Neural progenitor cell (in vitro differentiated cells): ENCODE measurements at regions not wholly inside any gene's neighbourhood (a gene's known extent, or its start where the extent isn't known, plus 50 kb on each side); places are given as distances from the start of the nearest gene placed in this dataset.

Source experiments
- DNase-seq: peaks from one replicate; pipeline ENCODE4 v3.0.0-alpha.2; 2016; ENCODE audit warnings: low spot score
- H2AFZ ChIP-seq: fragments of 200-600 bp; sonication (generic); replicated peaks from 2 replicates; pipeline ENCODE4 v1.6.1; 2016; ENCODE audit warnings: antibody characterized with exemption
- H3F3A ChIP-seq: fragments of 200-600 bp; sonication (generic); 2 replicates; pipeline ENCODE4 v1.6.1; 2016; ENCODE audit warnings: antibody characterized with exemption, low read depth
- H3K27ac ChIP-seq: fragments of 200-600 bp; sonication (generic); 2 replicates; pipeline ENCODE4 v1.5.1; 2016; ENCODE audit warnings: mild to moderate bottlenecking
- H3K27me3 ChIP-seq: fragments of 200-600 bp; sonication (generic); 2 replicates; pipeline ENCODE4 v1.6.1; 2016; ENCODE audit warnings: mild to moderate bottlenecking, moderate library complexity
- H3K36me3 ChIP-seq: fragments of 200-600 bp; sonication (generic); 2 replicates; pipeline ENCODE4 v1.5.1; 2016
- H3K4me1 ChIP-seq: fragments of 200-600 bp; sonication (generic); 2 replicates; pipeline ENCODE4 v1.6.1; 2016; ENCODE audit warnings: mixed run types
- H3K4me2 ChIP-seq: fragments of 200-600 bp; sonication (generic); 2 replicates; pipeline ENCODE4 v1.6.1; 2016
- H3K4me3 ChIP-seq: fragments of 200-600 bp; sonication (generic); 2 replicates; pipeline ENCODE4 v1.5.1; 2016
- H3K79me2 ChIP-seq: fragments of 200-600 bp; sonication (generic); 2 replicates; pipeline ENCODE4 v1.6.1; 2016; ENCODE audit warnings: low read depth
- H3K9ac ChIP-seq: fragments of 200-600 bp; sonication (generic); 2 replicates; pipeline ENCODE4 v1.6.1; 2016
- H3K9me3 ChIP-seq: fragments of 200-600 bp; sonication (generic); 2 replicates; pipeline ENCODE4 v1.5.1; 2016; ENCODE audit warnings: low read depth
- H4K20me1 ChIP-seq: fragments of 200-600 bp; sonication (generic); 2 replicates; pipeline ENCODE4 v1.6.1; 2016; ENCODE audit warnings: low read depth
- H3K27ac Mint-ChIP-seq: 3 replicates; pipeline ENCODE4 v1.8.0; 2021; ENCODE audit warnings: mixed read lengths
- H3K27me3 Mint-ChIP-seq: 2 replicates; pipeline ENCODE4 v1.8.0; 2022; ENCODE audit warnings: low read depth, mild to moderate bottlenecking, inconsistent platforms, moderate library complexity, mixed read lengths; ENCODE audit not compliant: insufficient read depth
- H3K36me3 Mint-ChIP-seq: 3 replicates; pipeline ENCODE4 v1.8.0; 2021; ENCODE audit warnings: mixed read lengths
- H3K4me1 Mint-ChIP-seq: 3 replicates; pipeline ENCODE4 v1.8.0; 2021; ENCODE audit warnings: mixed read lengths
- H3K4me3 Mint-ChIP-seq: 3 replicates; pipeline ENCODE4 v1.8.0; 2021; ENCODE audit warnings: mild to moderate bottlenecking, moderate library complexity, mixed read lengths
- H3K9me3 Mint-ChIP-seq: 3 replicates; pipeline ENCODE4 v1.8.0; 2020; ENCODE audit warnings: mixed read lengths
- EZH2 ChIP-seq: fragments of 200-600 bp; sonication (generic); IDR thresholded peaks from 2 replicates; pipeline ENCODE4 v1.6.1; 2017; ENCODE audit warnings: antibody characterized with exemption, mild to moderate bottlenecking, moderate library complexity
- EZH2phosphoT487 ChIP-seq: fragments of 200-600 bp; sonication (generic); IDR thresholded peaks from 2 replicates; pipeline ENCODE4 v1.6.1; 2017; ENCODE audit warnings: antibody characterized with exemption
- TF ChIP-seq, protein P1 (sequence below): fragments of 200-600 bp; sonication (generic); IDR thresholded peaks from 2 replicates; pipeline ENCODE4 v1.5.1; 2017; ENCODE audit warnings: antibody characterized with exemption, mild to moderate bottlenecking

DNA sequence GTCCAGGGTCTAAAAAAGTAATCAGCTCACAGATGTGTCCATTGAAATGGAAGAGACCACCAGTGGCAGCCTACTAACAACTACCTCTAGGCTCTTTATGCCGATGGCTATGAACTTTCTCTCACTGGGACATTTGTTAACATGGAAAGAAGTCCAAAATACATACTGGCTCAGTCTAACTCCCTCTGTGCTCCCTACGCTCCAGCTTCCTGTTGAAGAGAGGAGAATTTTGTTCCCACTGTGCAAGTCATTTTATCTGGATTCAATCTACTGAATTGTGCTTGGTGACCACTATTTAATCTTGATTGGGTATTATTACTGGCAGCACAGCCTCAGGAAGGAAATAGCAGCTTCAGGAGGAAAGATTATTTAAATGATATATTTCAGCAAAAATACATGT is 128.8 kb upstream of the ARGLU1 start:
- no peak for DNase-seq
- H4K20me1 ChIP-seq: no peaks in the 10 kb centered on the region
- Mint-ChIP-seq H3K36me3 (no peaks in the 10 kb centered on the region), H3K27ac (no peak overlapping the region), H3K27me3 (no peaks in the 10 kb centered on the region), H3K9me3 (peaks cover 4% of the 10 kb centered on the region), H3K4me1 (peaks cover 5% of the 10 kb centered on the region), H3K4me3 (no peak overlapping the region)
- peaks cover 22% of the 10 kb centered on the region for H3K4me1 ChIP-seq
- no peaks in the 10 kb centered on the region for H3K36me3 ChIP-seq
- H3K79me2 ChIP-seq: no peaks in the 10 kb centered on the region
- no peaks in the 10 kb centered on the region for H3K27me3 ChIP-seq
- H3K9me3 ChIP-seq: no peaks in the 10 kb centered on the region
- no peak overlapping the region for H3K27ac ChIP-seq
- no peak overlapping the region for H3K4me3 ChIP-seq
- no peak overlapping the region for H2AFZ ChIP-seq
- no peak overlapping the region for H3K9ac ChIP-seq
- no peak overlapping the region for H3K4me2 ChIP-seq
- TF ChIP-seq, protein P1, sequence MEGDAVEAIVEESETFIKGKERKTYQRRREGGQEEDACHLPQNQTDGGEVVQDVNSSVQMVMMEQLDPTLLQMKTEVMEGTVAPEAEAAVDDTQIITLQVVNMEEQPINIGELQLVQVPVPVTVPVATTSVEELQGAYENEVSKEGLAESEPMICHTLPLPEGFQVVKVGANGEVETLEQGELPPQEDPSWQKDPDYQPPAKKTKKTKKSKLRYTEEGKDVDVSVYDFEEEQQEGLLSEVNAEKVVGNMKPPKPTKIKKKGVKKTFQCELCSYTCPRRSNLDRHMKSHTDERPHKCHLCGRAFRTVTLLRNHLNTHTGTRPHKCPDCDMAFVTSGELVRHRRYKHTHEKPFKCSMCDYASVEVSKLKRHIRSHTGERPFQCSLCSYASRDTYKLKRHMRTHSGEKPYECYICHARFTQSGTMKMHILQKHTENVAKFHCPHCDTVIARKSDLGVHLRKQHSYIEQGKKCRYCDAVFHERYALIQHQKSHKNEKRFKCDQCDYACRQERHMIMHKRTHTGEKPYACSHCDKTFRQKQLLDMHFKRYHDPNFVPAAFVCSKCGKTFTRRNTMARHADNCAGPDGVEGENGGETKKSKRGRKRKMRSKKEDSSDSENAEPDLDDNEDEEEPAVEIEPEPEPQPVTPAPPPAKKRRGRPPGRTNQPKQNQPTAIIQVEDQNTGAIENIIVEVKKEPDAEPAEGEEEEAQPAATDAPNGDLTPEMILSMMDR: no peak
- peaks cover 6% of the 10 kb centered on the region for H3F3A ChIP-seq

DNA sequence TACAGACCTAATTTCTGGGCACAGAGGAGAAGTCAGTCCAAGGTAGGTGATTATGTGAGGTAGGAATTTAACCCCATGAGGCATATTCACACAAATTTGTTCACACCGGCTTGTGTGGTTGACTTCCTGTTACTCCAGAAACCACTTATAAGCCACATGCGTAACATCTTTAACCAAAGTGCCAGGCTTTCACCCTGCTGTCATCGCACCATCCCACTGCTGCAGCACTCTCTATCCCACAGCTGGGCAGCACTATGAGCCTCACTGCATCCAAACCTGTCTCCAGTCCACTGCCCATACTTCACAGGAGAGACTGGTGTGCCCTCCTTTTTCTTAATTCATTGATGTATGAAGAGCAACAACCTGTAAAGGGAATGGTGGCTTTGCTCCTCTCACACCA is 128.2 kb upstream of the ARGLU1 start:
- TF ChIP-seq EZH2: no peak
- TF ChIP-seq, protein P1: no peak
- TF ChIP-seq EZH2phosphoT487: no peak
- H3K9ac ChIP-seq: no peak overlapping the region
- no peaks in the 10 kb centered on the region for H3K36me3 ChIP-seq
- H3K27ac ChIP-seq: no peak overlapping the region
- H3K27me3 ChIP-seq: no peaks in the 10 kb centered on the region
- Mint-ChIP-seq H3K9me3 (peaks cover 4% of the 10 kb centered on the region), H3K4me3 (no peak overlapping the region), H3K36me3 (no peaks in the 10 kb centered on the region), H3K27ac (no peak overlapping the region), H3K27me3 (no peaks in the 10 kb centered on the region), H3K4me1 (peaks cover 10% of the 10 kb centered on the region)
- no peak overlapping the region for H3K4me2 ChIP-seq
- DNase-seq: no peak
- no peaks in the 10 kb centered on the region for H3K9me3 ChIP-seq
- no peaks in the 10 kb centered on the region for H4K20me1 ChIP-seq
- no peaks in the 10 kb centered on the region for H3K79me2 ChIP-seq
- no peak overlapping the region for H3K4me3 ChIP-seq
- H3K4me1 ChIP-seq: peaks cover 26% of the 10 kb centered on the region
- H2AFZ ChIP-seq: no peak overlapping the region
- peaks cover 10% of the 10 kb centered on the region for H3F3A ChIP-seq

DNA sequence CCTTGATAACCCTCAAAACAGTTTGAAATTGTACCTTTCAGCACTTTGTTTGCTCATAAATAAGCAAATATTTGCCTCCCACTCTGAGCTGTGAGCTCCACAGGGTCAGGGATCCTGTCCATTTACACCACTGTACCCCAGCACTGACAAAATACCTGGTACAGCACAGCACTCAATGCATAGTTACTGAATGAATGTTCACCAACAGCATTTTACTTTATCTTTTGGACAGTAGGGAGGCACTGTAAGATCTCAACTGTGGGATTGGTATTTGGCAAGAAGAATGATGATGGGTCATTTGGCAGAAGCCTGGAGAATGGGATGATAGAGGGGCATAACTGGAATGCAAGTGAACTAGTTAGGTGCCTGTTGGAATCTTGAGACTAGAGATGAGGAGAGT is 127.2 kb upstream of the ARGLU1 start:
- no peaks in the 10 kb centered on the region for H3K9me3 ChIP-seq
- no peak for TF ChIP-seq EZH2phosphoT487
- TF ChIP-seq, protein P1: no peak
- TF ChIP-seq EZH2: no peak
- H3K4me1 ChIP-seq: peaks cover 26% of the 10 kb centered on the region
- H3F3A ChIP-seq: peaks cover 15% of the 10 kb centered on the region
- no peak overlapping the region for H2AFZ ChIP-seq
- no peak overlapping the region for H3K27ac Mint-ChIP-seq
- H3K36me3 ChIP-seq: no peaks in the 10 kb centered on the region
- no peak overlapping the region for H3K4me3 ChIP-seq
- H3K36me3 Mint-ChIP-seq: no peaks in the 10 kb centered on the region
- H3K4me1 Mint-ChIP-seq: peaks cover 16% of the 10 kb centered on the region
- H3K4me2 ChIP-seq: no peak overlapping the region
- no peaks in the 10 kb centered on the region for H3K27me3 ChIP-seq
- H3K27ac ChIP-seq: no peak overlapping the region
- DNase-seq: no peak
- no peaks in the 10 kb centered on the region for H3K79me2 ChIP-seq
- H4K20me1 ChIP-seq: no peaks in the 10 kb centered on the region
- no peaks in the 10 kb centered on the region for H3K27me3 Mint-ChIP-seq
- H3K9ac ChIP-seq: no peak overlapping the region
- H3K9me3 Mint-ChIP-seq: peaks cover 4% of the 10 kb centered on the region
- H3K4me3 Mint-ChIP-seq: no peak overlapping the region

DNA sequence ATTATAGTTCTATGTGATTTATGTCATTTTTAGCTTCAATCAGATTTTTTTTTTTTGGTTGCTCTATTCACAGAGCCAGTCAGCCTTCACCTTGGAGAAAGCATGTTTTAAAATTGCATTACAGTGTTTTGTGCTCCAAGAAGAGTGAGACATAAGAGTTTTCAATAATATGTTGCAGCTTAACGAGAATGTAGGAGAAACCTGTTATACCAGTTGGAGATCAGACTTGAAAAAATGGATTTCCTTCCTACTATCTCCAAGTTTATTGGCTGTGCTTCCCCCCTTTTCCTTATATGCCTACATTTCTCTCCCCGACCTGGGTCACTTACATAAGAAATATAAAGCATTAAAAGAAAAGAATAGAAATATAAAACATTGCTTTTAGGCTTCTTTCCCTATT is 123.9 kb upstream of the ARGLU1 start:
- no peak overlapping the region for H3K4me3 ChIP-seq
- peak overlapping the region; percentile 29 for H3K4me2 ChIP-seq
- H3K36me3 ChIP-seq: no peaks in the 10 kb centered on the region
- no peaks in the 10 kb centered on the region for H3K79me2 ChIP-seq
- H3F3A ChIP-seq: peaks cover 15% of the 10 kb centered on the region
- TF ChIP-seq EZH2phosphoT487: no peak
- TF ChIP-seq, protein P1: no peak
- no peak for TF ChIP-seq EZH2
- H3K27me3 ChIP-seq: no peaks in the 10 kb centered on the region
- no peak overlapping the region for H3K9ac ChIP-seq
- peaks cover 20% of the 10 kb centered on the region for H3K4me1 ChIP-seq
- H4K20me1 ChIP-seq: no peaks in the 10 kb centered on the region
- DNase-seq: no peak
- H3K9me3 Mint-ChIP-seq: no peaks in the 10 kb centered on the region
- H3K27ac Mint-ChIP-seq: no peak overlapping the region
- no peak overlapping the region for H3K27ac ChIP-seq
- H3K36me3 Mint-ChIP-seq: no peaks in the 10 kb centered on the region
- no peaks in the 10 kb centered on the region for H3K9me3 ChIP-seq
- no peaks in the 10 kb centered on the region for H3K27me3 Mint-ChIP-seq
- no peak overlapping the region for H3K4me3 Mint-ChIP-seq
- H2AFZ ChIP-seq: no peak overlapping the region
- H3K4me1 Mint-ChIP-seq: peaks cover 16% of the 10 kb centered on the region
